HG02938 (cell line): ENCODE measurements at regions not wholly inside any gene's neighbourhood (a gene's known extent, or its start where the extent isn't known, plus 50 kb on each side); places are given as distances from the start of the nearest gene placed in this dataset.

Experiments used
- ATAC-seq: cut with Tn5 transposase; IDR thresholded peaks from one replicate; pipeline ENCODE4 v1.9.1; 2021; ENCODE audit warnings: mild to moderate bottlenecking, moderate library complexity; ENCODE audit not compliant: unreplicated experiment

DNA sequence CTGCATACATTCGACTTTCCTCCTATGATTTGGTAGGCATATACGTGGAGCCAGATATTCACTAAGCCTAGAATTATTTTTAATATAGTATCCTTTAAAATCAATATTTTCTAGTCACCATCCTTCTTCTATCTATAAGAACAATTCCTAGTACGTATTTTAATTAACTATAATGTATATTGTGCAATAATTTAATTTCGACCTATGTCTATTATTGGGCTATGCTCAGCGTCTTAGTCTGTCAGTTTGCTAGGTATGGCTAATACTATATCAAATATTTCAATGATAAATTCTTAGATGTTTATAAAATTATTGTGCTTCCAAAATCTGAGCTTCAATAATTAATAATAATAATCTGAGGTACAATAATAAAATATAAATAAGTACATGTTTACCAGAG lies 705.3 kb downstream of the PRELID2 start:
- ATAC-seq = no peak

DNA sequence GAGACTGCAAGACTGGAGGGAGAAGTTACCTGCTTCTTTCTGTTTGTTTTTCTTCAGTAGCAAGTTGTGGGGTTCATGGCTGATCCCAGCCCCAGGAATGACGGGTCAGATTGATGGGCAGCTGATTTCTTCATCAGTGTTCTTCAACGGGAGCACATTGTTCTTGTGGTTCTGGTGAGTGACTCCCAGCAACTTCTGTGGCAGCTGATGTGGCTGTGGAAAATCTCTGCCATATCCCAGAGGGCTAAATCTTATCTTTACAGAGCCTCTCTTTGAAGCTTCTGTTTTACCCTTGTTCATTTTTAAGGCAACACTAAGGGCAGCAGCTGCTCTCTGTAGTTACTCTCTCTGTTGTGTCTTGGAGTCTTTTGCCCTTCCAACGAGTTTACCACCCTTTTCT lies 710.3 kb downstream of the PRELID2 start:
- no peak for ATAC-seq

DNA sequence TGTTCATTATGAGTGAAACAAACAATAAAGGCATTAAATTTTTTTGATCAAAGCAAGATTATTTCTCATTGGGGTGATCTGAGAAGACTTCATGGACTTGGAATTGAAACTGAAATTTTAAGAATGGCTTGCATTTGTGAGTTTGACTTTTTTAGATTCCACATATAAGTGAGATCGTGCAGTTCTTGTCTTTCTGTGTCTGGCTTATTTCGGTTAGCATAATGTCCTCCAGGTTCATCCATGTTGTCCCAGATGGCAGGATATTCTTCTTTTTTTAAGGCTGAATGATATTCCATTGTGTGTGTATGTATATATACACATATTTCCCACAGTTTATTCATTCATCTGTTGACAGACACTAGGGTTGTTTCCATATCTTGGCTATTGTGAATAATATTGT lies 716.5 kb downstream of the PRELID2 start:
- no peak for ATAC-seq

DNA sequence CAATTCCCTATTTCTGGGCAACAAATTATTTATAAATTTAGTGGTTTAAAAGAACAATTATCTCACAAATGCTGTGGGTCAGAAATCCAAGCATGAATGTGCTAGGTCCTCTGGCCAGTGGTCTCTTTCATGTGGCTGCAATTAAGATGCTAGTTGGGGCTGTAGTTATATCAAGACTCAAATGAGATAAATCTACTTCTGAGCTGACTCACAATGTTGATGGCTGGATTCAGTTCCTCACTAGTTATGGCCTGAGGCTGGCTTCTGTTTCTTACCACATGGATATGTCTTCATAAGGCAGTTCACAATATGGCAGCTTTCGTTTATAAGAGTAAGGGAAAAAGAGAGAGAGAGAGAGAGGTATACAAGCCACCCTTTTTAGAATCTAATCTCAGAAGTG lies 717.0 kb downstream of the PRELID2 start:
- ATAC-seq = no peak

DNA sequence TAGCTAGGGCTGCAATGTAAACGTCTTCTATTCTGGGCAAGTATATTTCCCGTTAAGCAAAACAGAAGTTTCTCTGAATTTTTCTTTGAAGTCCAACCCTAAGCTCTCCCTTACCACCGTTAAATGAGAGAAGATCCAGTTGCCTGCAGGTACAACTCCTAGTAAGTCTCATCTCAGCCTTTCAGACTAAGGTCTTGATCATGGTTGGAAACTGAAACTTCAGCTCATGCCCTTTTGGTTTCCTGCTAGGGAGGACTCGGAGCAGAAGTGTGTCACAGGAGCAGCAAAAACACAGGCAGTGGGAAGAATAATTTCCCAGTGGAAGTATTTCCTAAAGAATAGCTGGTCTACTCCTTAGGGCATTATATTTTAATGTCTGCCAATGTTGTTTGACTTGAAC lies 717.9 kb downstream of the PRELID2 start:
- ATAC-seq = no peak

DNA sequence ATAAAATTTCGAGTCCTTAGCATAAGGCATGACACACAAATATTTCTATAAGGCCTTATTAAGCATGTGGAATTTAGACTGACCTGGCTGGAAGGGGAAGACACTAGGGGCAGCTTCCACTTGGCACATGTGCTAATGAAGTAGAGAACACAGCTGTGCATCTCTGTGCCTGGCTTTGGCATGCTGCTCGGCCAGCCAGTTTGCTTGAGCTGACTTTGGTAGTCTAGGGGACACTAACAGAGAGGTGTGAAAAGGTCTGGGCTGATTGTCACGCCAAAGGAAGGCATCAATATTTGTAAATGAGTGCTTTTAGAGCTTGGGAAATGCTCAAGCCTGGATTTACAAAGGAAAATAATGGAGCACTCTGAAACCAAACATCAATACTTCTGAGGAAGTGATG lies 723.7 kb downstream of the PRELID2 start:
- no peak for ATAC-seq

DNA sequence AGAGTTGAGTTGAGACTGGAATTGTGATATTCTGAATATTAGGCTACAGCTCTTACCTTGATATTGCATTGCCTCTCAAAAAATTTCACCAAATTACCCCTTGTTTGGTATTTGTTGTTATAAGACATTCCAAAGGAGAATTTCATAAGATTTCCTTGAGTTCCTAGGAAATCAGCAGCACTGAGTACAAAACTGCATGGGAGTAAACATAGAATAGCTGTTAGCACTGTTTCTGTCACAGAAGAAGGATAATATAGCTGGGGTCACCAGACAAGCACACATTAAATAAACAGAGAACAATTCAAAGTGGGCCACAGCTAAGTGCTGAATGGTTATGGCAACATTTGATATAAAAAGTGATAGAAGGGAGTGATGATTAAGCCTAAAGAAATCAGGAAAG lies 724.3 kb downstream of the PRELID2 start:
- ATAC-seq = no peak

DNA sequence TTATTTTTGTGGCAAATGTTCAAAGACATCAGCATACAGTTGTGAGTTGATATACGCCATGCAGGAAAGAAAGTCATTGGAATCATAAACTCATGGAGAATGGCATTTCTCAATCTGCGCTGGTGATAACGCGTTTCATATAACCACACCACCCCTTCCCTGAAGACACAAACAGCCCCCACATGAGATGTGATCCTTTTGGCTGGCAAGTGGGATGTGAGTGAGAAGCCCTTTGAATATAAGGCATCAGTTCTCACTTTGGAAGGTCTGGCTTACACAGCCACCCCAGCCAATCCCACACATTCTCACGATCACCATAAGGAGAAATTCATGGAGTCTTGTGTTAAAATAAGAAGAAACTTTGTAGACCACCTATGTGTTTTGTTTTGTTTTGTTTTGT lies 725.0 kb downstream of the PRELID2 start:
- no peak for ATAC-seq

DNA sequence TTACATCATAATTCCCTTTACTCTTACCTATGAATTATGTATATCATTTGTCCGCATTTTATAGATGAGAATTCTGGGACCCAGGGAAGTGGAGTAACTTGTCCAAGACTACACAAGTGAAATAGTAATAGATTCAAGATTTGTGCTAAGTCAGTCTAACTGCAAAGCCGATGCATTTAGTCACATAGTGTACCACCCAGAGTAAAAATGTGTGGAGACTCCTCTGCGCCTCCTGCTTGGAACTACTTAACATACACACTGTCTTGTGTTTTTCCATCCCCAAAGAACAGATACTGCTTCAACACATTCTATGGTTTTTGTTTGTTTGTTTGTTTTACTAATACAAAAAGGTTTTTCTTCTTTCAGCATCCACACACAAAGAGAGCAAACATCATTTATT lies 729.8 kb downstream of the PRELID2 start:
- no peak for ATAC-seq

DNA sequence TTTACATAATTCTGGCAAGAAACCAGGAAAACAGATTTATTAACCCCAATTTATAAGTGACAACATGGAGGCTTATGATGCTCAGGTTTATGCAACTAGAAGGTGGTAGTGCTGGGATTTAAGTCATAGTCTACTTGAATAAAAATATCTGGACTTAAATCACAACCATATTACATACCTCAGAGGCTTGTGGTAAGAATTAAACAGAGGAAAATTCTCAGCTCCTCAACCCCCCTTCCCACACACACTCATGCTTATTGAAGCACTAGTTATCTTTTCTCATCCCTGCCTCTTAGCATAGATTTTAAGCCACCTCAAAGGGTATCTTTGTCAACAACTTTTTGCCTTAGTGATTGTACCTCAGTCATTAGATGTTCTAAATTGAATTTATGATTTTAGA lies 731.0 kb downstream of the PRELID2 start:
- no peak for ATAC-seq

DNA sequence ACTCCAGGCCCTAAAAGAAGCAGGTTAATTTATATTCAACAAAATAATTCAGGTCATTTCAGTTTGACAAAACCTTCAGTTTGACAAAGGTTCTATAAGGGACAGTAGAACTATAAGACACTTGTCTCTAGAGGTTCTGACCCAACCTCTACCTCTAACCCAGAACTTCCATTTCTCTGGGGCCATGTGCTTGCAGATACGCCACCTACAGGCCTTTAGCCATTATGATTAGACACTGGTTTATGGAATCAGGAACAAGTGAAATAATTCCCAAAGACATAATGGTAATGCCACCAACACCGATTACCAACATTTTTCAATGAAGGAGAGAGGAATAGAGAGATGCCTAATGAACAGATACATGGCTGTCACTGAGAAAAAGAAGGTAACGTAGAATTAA lies 733.9 kb downstream of the PRELID2 start:
- ATAC-seq = no peak

DNA sequence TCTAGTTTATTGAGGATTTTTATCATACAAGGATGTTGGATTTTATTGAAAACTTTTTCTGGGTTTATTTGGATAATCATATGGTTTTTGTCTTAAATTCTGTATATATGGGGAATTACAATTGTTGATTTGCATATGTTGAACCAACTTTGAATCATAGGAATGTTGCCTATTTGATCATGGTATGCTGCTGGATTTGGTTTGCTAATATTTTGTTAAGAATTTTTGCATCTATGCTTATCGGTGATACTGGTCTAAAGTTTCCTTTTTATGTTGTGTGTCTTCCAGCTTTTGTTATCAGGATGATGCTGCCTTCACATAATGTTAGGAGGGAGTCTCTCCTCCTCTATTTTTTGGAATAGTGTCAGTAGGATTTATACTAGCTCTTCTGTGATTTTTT lies 745.0 kb downstream of the PRELID2 start:
- no peak for ATAC-seq

DNA sequence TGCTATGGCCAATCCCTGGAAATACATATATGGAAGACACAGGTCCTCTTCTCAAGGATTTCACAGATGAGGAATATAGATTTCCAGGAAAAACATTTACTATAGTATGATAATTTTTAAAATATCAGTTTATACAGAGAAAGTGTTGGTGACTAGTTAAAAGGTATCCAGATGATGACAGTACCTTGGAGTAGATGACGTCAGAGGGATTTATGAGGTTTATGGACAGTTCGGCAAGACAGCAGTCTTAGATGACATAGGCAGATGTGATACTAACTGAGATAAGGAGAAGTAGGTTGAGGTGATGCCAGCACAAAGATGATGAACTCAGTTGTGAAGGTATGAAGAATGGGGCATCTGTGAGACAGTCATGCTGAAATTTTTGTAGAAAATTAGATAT lies 750.3 kb downstream of the PRELID2 start:
- no peak for ATAC-seq

DNA sequence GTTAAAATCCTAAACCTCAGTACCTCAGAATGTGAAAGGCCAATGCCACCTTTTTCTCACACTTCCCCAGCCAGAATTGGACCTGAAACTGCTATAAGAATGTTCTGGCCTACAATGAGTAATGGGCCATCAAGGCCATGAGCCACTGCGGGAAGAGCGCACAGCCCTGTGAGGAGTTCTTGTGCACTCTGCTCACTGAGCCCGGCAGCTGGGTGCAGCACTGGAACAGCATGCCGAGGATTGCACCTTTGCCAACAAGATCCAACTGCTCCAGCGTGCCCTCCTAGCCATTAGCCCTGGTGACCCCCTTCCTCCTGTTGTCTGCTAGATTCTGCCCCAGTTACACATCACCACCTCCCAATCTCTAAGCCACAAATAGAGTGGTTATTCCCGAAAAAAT lies 758.1 kb downstream of the PRELID2 start:
- no peak for ATAC-seq

DNA sequence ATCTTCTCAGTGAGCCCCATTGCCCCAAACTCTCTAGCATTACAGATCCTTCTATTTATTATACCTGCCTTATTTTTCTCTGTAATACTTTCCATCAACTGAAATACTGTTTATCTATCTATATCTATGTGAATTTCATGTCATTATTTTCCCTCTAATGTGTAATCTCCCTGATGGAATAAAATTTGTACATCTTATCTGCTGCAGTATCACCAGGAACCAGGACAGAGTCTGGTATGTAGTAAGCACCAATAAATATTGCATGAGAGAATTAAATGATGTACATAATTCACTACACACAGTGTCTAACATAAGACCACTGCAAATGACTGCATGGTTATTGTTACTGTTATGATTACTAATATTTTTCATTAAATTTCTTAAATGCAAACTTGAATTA lies 759.1 kb downstream of the PRELID2 start:
- ATAC-seq = no peak

DNA sequence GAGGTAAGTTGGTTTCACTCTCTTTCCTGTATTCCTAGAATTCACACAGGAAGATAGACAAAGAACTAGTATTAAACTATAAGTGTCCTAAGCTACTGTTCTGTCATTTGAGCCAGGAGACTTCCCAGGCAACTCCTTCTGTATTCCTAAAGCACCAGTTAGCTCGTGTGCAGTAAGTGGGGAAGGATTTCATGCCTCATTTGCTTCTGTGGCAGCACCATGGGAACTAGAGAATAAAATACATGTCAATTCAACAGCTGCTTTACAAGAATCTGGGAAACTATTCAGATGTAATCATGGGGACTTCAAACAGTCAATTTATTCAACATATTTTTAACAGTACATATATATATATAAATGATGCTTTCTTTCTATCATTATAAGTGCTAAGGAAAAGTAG lies 762.3 kb downstream of the PRELID2 start:
- ATAC-seq = no peak

DNA sequence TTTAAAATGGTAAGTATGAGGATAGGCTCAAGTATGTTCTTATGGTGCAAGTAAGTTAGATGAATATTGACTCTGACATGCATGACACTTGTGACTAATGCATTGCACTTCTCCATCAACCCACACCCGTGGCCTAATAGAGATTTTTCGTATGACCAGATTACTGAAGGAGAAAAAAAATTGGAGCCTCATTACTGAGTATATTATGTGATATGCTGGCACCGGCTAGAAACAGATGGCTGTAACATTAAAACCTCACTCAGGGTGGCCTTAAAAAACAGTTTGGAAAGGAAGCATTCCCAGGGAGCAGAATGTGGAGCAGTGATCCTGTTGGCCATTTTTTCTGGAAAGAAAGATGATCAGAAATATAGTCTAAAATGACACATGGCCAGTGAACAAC lies 766.4 kb downstream of the PRELID2 start:
- ATAC-seq = no peak

DNA sequence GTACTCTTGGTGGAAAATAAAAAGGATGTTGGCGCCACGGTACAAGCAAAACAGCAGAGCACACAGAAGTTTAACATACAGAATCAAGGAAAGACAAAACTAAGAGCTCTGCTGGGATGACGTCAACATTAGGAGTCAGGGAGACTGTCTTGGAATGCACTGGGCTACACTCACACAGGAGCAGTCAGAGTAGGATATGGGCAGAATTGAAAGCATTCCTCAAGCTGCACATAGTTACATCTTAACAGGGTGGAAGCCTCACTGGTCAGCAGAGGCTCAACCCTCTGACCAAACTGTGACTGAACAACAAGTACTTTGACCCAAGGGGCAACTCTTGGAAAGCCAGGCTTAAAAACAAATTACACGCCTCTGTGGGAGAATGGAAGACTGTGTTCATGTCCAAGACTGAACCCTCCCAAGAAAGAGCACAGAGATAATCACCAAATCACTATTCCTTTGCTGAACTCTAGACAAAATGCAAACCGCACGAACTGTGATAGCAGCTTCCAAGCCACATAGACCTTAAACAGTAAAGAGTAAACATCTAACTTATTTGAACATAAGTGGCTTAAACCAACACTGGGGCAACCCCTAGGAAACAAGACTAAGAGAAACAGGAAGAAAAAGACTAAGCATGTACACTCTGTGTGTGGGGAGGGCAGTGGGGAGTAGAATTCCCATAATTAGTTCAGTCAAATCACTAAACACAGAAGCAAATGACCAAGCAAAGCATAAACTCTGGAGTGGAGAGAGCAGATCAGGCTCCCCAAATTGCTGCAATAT lies 772.7 kb downstream of the PRELID2 start:
- no peak for ATAC-seq

DNA sequence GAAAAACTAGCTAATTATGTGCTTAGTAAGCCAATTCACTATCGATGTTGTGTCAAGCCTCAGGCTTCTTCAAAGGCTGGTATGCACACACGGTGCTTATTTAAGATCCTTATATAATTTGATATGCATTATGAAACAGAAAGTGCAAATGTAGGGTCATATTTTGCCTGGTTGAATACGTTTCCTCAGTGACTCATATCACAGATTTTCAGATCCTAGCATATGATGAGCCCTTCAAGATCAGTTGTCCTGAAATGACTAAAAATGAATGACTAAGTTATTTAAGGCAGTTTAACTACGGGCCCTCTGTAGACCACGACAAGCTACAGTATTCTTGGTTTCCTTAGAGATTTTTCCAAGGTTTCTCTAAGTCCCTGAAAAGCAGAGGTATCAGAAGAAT lies 778.3 kb downstream of the PRELID2 start:
- ATAC-seq = peak; percentile 100

DNA sequence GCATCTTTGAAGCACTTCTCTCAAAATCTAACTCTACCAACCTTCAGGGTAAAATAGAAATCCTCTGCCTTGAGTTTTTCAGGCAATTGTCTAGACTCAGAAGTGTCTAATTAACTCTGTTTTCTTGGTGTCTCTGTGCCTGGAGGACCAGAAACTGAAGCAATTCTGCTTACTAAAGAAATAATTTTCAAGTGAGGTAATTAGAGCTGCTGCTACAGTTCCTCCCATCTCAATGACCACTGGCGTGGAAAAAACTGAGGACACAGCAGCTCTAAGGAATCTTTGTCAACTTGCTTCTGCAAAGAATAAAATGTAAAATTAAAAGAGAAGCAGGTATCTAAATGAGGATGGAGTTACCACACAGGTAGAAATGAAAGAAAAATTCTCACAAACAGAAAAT lies 785.0 kb downstream of the PRELID2 start:
- no peak for ATAC-seq

DNA sequence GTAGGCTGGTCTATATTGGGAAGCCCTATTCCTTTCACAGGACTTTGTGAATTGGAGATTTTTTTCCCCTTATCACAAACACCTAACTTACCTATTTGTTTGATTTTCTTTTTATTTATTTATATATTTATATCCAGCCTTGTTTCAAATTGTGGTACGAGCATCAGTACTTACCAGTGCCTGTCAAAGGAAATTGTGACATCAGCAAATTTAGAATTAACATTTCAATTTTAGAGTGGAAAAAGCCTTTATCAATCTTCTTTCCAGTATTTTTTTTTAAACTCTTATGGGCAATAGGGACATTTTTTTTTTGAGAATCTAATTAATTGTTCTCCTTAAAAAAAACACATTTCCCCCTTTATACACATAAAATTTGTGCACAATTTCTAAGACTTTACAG lies 790.2 kb downstream of the PRELID2 start:
- ATAC-seq = no peak

DNA sequence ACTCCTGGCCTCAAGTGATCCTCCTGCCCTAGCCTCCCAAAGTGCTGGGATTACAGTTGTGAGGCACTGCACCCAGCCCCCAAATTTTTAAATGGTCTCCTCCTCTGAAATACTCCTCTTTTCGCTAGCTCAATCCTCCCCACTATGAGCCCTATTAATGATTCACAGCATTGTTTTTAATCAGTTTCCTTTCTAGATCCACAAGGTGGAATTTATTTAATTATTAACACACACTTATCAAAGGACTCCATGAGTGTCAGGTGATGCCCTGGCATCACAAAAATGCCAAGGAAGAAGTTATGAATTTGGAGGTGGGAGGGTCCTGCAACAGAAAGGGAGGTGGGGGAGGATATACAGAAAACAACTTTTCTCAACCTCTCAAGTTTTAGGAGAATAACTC lies 806.5 kb downstream of the PRELID2 start:
- ATAC-seq = no peak

DNA sequence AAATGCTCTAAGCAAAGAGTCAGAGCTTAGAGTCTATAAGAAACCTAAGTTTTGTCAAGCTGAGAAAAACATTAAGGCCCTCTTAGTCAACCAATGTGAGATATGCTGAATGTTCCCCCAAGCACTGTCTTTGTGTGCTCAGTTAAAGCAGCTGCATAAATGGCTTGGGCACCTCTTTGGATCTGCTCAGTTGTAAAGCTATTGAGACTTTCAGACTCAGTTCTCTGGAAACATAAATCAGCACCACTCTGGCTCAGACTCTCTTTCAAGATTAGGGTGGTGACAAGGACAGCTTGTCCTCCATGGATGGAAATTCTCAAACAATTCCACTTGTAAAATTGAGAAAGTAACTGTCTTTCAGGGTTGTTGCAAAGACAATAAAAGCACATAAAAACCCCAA lies 807.9 kb downstream of the PRELID2 start:
- no peak for ATAC-seq
